ENCODE measurements at regions not wholly inside any gene's neighbourhood (a gene's known extent, or its start where the extent isn't known, plus 50 kb on each side); places are given as distances from the start of the nearest gene placed in this dataset.
"Not testable (repeated sequence)": the region's sequence is repeated elsewhere in the genome, so short reads cannot be mapped to it uniquely, and the experiment has no call there.

- no peak for DNase-seq (ENCODE audit: low spot score)
Measured at GRCh38 chr11:8772571-8773519, 90.3 kb downstream of the RPL27A start.

- DNase-seq (ENCODE audit: low spot score): no peak
Measured at GRCh38 chr11:8773916-8774539, 91.4 kb downstream of the RPL27A start.

DNA sequence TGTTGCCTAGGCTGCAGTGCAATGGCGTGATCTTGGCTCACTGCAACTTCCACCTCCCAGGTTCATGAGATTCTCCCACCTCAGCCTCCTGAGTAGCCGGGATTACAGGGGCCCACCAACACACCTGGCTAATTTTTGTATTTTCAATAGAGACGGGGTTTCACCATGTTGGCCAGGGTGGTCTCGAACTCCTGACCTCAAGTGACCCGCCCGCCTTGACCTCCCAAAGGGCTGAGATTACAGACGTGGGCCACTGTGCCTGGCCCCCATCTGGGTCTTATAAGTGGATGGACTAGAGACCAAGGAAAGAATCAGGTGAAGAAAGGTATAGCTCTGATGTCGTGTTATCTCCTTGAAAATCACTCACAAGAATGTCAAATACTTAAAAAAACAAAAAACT lies 92.3 kb downstream of the RPL27A start:
- not testable (repeated sequence) for DNase-seq (ENCODE audit: low spot score)

GRCh38 chr11:8775332-8775731 lies 92.7 kb downstream of the RPL27A start:
- no peak for DNase-seq (ENCODE audit: low spot score)

DNA sequence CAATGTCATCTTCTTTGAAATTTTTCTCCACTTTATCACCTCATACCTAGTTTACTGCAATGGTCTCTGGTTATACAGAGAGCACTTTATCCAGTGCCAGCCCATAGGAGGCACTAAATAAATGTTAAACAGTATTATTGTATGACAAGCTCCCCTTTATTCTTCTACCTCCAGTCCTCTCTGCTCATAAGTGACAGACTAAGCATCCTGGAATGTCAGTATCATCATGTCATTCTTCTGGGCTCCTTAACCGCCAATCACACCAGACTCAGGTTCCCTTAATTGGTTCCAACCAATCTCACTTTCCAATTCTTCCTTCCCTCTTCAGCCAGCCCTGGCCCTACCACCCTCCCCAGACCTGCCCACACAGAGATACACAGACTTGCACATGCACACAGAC lies 93.1 kb downstream of the RPL27A start:
- DNase-seq (ENCODE audit: low spot score): no peak

- no peak for DNase-seq (ENCODE audit: low spot score)
Measured at GRCh38 chr11:8776209-8776608, 93.6 kb downstream of the RPL27A start.

DNA sequence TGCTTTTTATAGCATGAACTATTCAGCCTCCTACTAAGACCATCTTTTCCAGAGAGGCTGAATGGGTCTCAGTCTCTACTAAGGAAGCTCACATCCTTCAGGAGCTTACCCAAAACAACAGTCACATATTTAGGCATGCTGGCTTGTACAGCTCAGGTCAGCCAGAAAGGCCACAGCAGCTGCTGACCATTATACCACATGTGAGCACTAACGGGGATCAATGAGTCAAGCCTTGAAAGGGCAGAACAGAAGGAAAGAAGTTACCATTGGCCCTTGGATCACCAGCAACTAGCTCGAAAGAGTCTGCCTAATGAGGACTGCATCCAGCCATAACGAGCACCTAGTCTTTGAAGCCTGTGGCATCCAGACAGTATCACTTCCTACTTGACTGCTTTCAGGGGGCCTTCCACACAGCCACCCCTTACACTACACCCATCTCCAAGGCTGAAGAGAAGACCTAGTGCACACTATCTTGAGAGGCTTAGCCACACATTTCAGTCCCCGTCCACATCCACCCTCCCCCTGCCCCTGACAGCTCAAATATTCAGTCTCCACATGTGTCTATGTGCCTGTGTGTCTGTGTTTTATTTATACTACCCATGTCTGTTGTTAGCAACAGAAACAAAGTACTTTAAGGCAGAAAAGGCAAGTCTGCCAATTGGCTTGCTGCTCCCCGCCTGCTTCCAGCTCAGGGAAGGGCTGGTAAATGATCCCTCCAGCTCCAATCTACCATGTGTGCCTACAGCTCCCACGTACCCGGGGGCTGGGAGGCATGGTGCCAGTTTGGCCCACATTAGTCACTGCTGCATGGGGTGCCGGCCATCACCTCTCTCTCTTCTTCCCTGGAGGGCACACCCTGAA lies 95.5 kb downstream of the RPL27A start:
- no peak for DNase-seq (ENCODE audit: low spot score)

DNA sequence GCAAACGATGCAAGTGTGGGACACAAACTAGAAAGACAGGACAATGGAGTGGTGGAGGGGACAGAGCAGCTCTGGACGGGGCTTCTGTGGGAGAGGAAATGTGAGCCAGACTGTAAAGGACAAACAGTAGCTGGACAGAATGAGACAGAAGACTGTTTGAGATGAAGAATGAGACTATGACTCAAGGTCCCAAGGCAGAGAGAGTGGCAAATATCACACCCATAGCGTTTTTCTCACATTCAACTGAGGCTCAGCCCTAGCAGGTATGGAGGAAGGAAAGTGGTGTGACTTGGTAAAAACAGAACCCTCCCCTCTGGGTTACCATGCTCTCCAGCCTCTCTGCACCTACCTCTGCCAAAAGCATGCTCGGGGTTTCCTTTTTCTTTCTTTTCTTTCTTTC lies 96.5 kb downstream of the RPL27A start:
- DNase-seq (ENCODE audit: low spot score): no peak

DNA sequence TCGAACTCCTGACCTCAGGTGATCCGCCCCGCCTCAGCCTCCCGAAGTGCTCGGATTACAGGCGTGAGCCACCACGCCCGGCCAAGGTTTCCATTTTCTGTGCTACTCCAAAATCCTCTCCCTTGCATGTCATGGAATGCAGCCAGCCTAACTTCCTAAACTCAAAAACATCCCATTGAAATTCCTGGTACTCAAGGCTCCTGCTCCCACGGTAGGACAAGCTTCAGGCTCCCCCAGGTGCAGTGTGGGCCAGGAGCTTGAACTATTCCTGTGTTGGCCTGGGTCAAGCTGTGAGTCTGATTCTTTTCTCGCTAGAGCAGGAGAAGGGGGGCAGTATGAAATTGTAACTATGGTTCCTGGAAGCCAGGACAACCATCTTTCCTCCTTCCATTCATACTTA lies 97.1 kb downstream of the RPL27A start:
- DNase-seq (ENCODE audit: low spot score): no peak

GRCh38 chr11:8784954-8785353 lies 102.4 kb downstream of the RPL27A start:
- no peak for DNase-seq (ENCODE audit: low spot score)

DNA sequence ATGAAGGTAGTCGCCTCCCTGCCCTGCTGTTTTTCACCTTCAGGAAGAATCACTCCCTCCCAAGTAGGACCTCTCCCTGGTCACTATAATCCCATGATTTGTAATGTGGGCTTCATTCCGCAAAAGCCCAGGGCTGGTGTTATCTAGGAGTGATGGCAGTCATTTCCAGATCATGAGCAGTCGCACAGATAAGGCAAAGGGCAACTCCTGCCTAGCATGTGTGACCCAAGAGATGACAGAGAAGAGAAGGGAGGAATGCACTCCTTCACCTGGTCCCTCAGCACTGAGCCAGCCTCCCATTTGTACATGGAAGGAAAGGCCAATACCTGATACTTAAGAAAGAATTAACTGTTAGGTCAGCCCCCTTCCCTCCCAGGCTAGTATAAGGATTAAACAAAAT lies 102.9 kb downstream of the RPL27A start:
- no peak for DNase-seq (ENCODE audit: low spot score)

GRCh38 chr11:8785998-8786397 lies 103.4 kb downstream of the RPL27A start:
- no peak for DNase-seq (ENCODE audit: low spot score)

GRCh38 chr11:8786933-8787332 lies 104.3 kb downstream of the RPL27A start:
- DNase-seq (ENCODE audit: low spot score): no peak

DNA sequence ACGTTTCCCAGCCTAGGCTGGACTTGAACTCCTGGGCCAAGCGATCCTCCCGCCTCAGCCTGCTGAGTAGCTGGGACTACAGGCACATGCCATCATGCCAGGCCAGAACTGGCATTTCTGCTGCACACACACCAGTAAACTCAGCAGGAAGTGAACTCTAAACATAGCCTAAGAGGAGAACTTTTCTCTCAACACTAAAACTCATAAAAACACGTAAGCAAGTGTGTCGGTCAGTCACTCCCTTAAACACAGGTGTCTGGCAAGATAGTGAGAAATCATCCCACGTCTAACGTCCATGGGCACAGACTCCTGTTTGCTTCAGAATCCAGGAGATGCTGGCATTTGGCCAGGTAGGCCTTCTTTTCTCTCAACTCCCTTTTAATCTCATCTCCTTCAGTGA lies 104.8 kb downstream of the RPL27A start:
- DNase-seq (ENCODE audit: low spot score): no peak

- no peak for DNase-seq (ENCODE audit: low spot score)
Measured at GRCh38 chr11:8788616-8789015, 106.0 kb downstream of the RPL27A start.

DNA sequence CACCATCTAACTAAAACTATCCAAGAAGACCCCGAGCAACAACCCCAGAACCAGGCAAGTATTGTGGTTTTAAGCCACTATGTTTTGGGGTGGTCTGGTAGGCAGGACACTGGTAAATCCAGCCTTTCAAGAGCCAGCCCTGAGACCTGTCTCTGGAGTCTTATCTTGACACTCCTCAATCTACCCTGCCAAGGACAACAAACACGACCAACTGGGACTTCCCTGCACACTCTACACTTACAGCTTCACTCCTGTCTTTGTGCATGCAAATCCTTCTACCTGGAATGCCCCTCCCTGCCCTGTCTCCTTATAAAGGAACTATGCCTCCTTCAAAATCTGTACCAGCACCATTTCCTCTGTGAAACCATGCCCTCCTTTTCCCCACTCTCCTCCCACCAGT lies 107.3 kb downstream of the RPL27A start:
- no peak for DNase-seq (ENCODE audit: low spot score)

DNA sequence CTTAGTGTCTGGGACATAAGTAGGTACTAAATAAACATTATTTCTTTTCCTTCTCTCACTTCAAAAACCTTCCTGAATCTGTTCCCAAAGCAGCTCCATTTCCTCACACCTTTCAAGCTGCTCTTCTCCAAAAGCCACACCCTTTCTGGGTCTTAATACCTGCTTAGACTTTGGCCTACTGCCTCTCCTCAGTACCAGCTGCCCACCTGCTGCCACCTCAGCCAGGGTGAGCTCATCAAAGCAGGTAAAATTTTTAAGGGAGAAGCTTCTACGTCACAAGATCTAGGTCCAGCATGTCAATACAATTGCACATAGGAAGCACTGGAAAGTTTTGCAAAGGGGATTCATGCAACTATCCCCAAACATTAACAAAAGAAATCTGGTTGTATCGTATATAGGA lies 108.4 kb downstream of the RPL27A start:
- DNase-seq (ENCODE audit: low spot score): no peak

GRCh38 chr11:8792710-8793109 lies 110.1 kb downstream of the RPL27A start:
- DNase-seq (ENCODE audit: low spot score): no peak

DNA sequence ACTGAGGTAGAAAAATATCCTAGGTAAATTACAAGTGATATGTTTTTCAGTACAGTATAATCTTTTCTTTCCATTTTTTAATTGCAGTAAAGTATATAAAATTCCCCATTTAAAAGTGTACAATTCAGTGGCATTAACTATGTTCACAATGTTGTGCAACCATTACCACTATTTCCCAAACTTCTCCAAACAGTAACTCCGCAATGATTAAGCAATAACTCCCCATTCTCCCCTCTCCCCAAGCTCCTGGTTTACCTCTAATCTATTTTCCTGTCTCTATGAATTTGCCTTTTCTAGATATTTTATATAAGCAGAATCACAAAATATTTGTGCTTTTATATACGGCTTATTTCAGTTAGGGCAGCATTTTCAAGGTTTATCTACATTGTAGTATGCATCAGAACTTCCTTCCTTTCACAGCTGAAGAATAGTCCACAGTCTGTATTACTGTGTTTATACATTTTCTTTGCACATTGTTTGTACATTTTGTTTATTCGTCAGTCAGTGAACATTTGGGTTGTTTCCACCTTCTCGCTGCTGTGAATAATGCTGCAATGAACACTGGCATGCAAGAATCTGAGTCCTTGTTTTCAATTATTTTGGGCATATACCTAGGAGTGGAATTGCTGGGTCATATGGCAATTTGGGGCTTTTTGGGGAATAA lies 110.7 kb downstream of the RPL27A start:
- no peak for DNase-seq (ENCODE audit: low spot score)

DNA sequence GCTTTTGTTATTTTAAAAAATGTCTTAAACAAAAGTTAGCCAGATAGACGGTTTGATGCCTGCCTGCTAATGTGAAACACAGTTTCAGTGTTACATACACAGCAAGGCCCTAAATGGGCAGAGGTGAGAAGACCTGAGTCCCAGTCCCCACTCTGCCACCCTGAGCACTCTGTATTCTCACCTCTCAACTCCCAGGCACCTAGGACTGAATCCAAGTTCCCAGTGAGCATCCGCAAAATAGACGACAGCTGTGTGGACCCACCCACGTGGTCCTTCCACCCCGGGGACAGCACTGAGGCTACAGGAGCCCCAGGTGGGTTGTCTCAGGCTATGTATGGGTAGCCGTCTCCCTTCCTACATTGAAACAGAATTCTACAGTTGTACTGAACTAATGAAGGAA lies 111.5 kb downstream of the RPL27A start:
- no peak for DNase-seq (ENCODE audit: low spot score)

GRCh38 chr11:8794677-8795103 lies 112.1 kb downstream of the RPL27A start:
- no peak for DNase-seq (ENCODE audit: low spot score)

DNA sequence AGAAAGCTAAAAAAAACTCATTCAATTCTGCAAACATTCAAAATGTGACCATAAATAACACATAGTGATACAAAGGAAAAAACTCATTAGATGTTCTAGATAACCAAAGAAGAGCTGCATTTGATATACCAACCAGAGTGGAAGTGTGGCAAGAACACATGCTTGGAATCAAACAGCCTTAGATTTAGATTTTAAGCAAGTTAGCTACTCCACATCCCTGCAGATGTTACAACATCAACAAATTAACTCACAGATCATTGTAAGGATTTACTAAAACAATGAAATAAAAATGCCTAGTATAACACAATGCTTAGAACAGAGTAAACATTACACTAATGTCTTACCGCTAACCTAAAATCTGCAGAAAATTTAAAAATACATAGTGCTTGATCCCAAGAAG lies 114.0 kb upstream of the AKIP1 start:
- DNase-seq (ENCODE audit: low spot score): no peak
